Activated naive CD4-positive, alpha-beta T cell treated with anti-CD3 and anti-CD28 coated beads for 36 hours (primary cell): ENCODE measurements at regions not wholly inside any gene's neighbourhood (a gene's known extent, or its start where the extent isn't known, plus 50 kb on each side); places are given as distances from the start of the nearest gene placed in this dataset.

ENCODE experiments used
- CTCF ChIA-PET: fragments of 350-600 bp; sonication (Branson Sonifier 250); formaldehyde crosslinking; loops from one replicate; lab custom pipeline; 2021; ENCODE audit warnings: antibody characterized with exemption; lab: Charles Lee
- DNase-seq: peaks from one replicate; pipeline ENCODE4 v3.0.0-alpha.2; 2020
- H3K27ac Mint-ChIP-seq: one replicate; pipeline ENCODE4 v1.8.0; 2021; ENCODE audit warnings: mild to moderate bottlenecking, mixed read lengths
- H3K27me3 Mint-ChIP-seq: one replicate; pipeline ENCODE4 v1.8.0; 2021; ENCODE audit warnings: low read depth, mixed read lengths
- H3K36me3 Mint-ChIP-seq: one replicate; pipeline ENCODE4 v1.8.0; 2021; ENCODE audit warnings: low read depth, mixed read lengths
- H3K4me1 Mint-ChIP-seq: one replicate; pipeline ENCODE4 v1.8.0; 2021; ENCODE audit warnings: low read depth, mixed read lengths
- H3K4me3 Mint-ChIP-seq: one replicate; pipeline ENCODE4 v1.8.0; 2021; ENCODE audit warnings: mild to moderate bottlenecking, moderate library complexity, mixed read lengths
- H3K9me3 Mint-ChIP-seq: one replicate; pipeline ENCODE4 v1.8.0; 2021; ENCODE audit warnings: mixed read lengths
- intact Hi-C: fragments of 100-400 bp; cut with micrococcal nuclease; formaldehyde crosslinking; loops from one replicate; pipeline ENCODE4 v1.15.1; 2023

DNA sequence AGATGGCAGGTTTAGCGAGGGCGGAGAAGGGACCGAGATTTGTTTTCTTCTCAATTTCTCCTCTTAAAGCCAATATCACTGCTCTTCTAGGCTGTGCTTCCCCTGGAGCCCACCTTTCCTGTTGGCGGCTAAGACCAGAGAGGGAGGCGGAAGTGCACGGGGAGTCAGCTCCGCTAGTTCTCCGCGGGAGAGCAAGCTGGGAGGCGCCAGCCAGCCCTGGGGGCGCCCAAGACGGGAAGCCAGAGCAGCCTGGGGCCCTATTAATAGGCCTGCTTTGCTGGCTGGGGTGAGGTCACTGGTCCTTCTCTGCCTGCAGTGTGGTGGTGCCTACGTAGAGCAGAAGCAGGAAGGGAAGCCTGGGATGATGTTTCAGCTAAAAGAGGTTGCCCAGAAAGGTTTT lies 61.6 kb downstream of the LSM5 start:
- Mint-ChIP-seq H3K36me3 (no peaks in the 10 kb centered on the region), H3K27ac (no peak overlapping the region), H3K4me3 (no peak overlapping the region), H3K27me3 (peaks cover 66% of the 10 kb centered on the region), H3K9me3 (no peaks in the 10 kb centered on the region), H3K4me1 (peaks cover 1% of the 10 kb centered on the region)
- intact Hi-C loops: no loop called here
- no peak for DNase-seq
- CTCF ChIA-PET: no interaction called here

DNA sequence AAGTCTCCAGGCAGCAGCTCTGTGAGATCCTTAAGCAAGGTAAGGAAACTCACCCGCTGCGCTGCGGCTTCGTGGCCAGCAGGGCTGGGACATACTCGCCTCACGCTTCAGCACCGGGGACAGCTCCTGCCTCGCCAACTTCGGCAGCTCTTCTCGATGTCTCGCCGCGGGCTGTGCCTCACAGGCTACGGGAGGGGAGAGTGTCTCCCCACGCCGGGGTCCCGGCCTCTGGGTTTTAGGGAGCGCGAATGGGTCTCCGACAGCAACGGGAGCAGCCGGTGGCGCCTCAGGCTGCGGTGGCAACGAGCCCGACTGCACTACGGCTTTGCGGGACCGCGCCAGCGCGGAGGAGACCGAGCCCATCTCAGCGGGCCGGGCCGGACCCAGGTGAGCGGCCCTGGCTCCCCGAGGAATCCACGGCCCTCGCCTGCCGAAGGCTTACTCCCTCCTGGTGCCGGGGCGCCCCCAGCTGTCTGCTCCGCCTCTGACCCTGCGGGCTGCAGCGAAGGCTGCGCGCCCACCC lies 62.4 kb downstream of the LSM5 start:
- no peak overlapping the region for H3K27ac Mint-ChIP-seq
- H3K9me3 Mint-ChIP-seq: no peaks in the 10 kb centered on the region
- intact Hi-C loops: no loop called here
- no peaks in the 10 kb centered on the region for H3K36me3 Mint-ChIP-seq
- CTCF ChIA-PET: no interaction called here
- H3K4me3 Mint-ChIP-seq: no peak overlapping the region
- peaks cover 1% of the 10 kb centered on the region for H3K4me1 Mint-ChIP-seq
- peak; percentile 82 for DNase-seq
- peaks cover 66% of the 10 kb centered on the region for H3K27me3 Mint-ChIP-seq

DNA sequence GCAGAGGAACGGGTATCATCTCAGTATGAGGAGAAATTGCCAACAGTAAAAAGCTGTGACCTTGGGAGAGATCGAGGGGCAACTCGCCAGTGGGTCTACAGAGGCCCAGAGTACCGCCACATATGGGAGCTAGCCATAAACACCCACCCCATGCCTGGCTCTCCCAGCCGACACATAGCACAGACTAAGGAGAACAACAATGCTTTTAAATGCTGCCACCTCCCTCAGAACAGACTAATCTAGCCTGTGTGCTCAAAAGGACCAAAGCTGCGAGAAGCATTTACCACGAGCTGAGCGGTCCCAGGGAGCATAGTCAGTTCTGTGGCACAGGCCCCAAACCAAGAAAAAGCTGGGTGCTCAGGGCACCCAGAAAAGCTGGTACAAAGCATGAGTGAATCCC lies 73.3 kb downstream of the LSM5 start:
- DNase-seq: no peak
- intact Hi-C loops: no loop called here
- no peaks in the 10 kb centered on the region for H3K4me1 Mint-ChIP-seq
- no peaks in the 10 kb centered on the region for H3K36me3 Mint-ChIP-seq
- peaks cover 9% of the 10 kb centered on the region for H3K27me3 Mint-ChIP-seq
- no peak overlapping the region for H3K4me3 Mint-ChIP-seq
- CTCF ChIA-PET: no interaction called here
- no peak overlapping the region for H3K27ac Mint-ChIP-seq
- no peaks in the 10 kb centered on the region for H3K9me3 Mint-ChIP-seq

DNA sequence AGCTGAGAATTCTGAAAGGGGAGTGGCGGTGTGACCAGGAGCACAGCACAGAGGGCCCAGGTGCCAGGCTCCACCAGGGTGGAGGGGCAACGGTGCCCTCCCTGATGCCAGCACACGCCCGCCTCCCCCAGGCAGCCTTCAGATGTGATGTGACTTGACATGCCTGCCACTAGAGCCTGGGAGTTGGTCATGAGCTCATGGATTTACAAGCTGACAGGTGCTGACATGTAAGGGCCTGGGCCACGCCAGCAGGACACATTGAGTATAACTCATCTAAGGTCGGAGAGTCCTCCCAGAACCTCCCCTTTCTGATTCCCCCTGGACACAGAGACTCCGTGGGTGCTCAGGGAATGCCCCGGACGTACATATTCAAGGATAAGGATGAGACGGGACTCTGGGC lies 74.2 kb downstream of the LSM5 start:
- Mint-ChIP-seq H3K27me3 (peaks cover 9% of the 10 kb centered on the region), H3K27ac (no peak overlapping the region), H3K9me3 (no peaks in the 10 kb centered on the region), H3K36me3 (no peaks in the 10 kb centered on the region), H3K4me3 (no peak overlapping the region), H3K4me1 (no peaks in the 10 kb centered on the region)
- intact Hi-C loops: no loop called here
- no peak for DNase-seq
- CTCF ChIA-PET: no interaction called here

DNA sequence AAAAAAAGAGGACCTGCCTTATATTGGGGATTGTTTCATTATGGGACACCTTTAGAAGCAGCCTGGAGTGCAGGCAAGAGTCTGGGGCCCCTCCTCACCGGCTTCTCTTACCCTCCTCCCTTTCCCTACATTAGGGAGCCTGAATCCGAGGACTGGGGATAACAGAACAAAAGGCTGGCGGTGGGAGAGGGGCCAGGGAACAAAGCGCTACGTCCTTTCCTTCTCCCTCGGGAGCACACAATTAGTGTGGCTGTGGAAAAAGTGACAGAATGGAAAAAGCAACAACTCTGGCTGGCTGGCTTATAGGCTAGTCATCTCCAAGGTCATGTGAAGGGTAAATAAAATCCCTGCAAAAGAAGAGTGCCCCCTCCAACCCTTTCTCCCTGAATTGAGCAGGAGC lies 74.7 kb downstream of the LSM5 start:
- Mint-ChIP-seq H3K27me3 (peaks cover 9% of the 10 kb centered on the region), H3K9me3 (no peaks in the 10 kb centered on the region), H3K36me3 (no peaks in the 10 kb centered on the region), H3K4me3 (no peak overlapping the region), H3K4me1 (no peaks in the 10 kb centered on the region), H3K27ac (no peak overlapping the region)
- DNase-seq: no peak
- CTCF ChIA-PET: no interaction called here
- intact Hi-C loops: no loop called here

DNA sequence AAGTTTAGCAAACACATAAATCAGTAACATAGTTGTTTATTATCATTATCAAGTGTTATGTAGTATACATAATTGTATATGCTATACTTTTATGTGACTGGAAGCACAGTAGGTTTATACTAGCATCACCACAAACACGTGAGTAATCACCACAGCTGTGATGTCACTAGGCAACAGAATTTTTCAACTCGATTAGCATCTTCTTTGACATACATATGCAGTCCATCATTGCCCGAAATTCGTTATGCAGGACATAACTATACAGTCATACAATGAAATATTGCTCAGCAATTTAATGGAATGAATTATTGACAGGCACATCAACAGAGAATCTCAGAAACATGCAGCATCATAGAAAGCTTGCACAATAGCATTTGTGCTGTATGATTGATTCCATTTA lies 77.7 kb downstream of the LSM5 start:
- intact Hi-C loops: no loop called here
- Mint-ChIP-seq H3K9me3 (no peaks in the 10 kb centered on the region), H3K4me3 (no peak overlapping the region), H3K36me3 (no peaks in the 10 kb centered on the region), H3K27me3 (peaks cover 4% of the 10 kb centered on the region), H3K4me1 (no peaks in the 10 kb centered on the region), H3K27ac (no peak overlapping the region)
- CTCF ChIA-PET: no interaction called here
- no peak for DNase-seq

DNA sequence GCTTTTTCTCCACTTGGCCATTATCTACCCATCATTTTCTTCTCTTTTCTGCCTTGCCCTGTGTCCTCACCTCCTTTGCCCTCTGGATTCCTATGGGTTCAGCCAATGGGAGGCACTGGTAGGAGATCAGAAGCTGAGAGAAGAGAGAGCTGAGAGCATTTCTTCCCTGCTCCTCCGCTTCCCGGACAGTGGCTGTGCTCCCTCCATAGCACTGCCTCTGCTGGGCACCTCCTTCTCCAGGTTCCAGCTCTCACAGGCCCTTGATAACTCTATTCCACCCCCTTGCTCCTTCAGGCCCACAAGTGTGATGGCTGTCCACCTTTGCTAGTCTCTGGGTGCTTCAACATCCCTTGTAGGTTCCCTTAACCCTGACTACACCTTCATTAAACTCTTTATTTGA lies 79.6 kb downstream of the LSM5 start:
- no peak overlapping the region for H3K27ac Mint-ChIP-seq
- intact Hi-C loops: no loop called here
- CTCF ChIA-PET: no interaction called here
- no peaks in the 10 kb centered on the region for H3K4me1 Mint-ChIP-seq
- H3K36me3 Mint-ChIP-seq: no peaks in the 10 kb centered on the region
- no peak overlapping the region for H3K4me3 Mint-ChIP-seq
- H3K9me3 Mint-ChIP-seq: no peaks in the 10 kb centered on the region
- H3K27me3 Mint-ChIP-seq: peaks cover 4% of the 10 kb centered on the region
- DNase-seq: no peak

DNA sequence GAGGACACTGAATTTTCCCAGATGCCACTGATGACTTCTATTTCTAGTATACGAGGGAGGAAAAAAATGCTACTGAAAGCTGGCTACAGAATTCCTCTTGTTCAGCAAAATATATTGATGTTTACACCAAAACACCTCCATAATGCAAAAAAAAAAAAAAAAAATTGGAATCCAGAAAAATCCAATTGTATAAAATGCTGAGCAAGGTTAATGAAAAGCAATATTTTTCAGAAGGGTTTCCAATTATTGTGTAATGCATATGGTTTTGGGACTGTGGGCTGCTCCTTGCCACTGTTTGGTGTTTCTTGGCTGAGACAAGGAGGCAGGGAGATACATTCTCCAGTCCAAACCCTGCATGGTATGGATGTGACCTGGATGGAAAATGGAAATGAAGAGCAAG lies 83.8 kb downstream of the LSM5 start:
- no peak for DNase-seq
- CTCF ChIA-PET: no interaction called here
- no peak overlapping the region for H3K4me3 Mint-ChIP-seq
- H3K27ac Mint-ChIP-seq: no peak overlapping the region
- H3K36me3 Mint-ChIP-seq: no peaks in the 10 kb centered on the region
- H3K4me1 Mint-ChIP-seq: no peaks in the 10 kb centered on the region
- peaks cover 4% of the 10 kb centered on the region for H3K27me3 Mint-ChIP-seq
- H3K9me3 Mint-ChIP-seq: no peaks in the 10 kb centered on the region
- intact Hi-C loops: no loop called here

DNA sequence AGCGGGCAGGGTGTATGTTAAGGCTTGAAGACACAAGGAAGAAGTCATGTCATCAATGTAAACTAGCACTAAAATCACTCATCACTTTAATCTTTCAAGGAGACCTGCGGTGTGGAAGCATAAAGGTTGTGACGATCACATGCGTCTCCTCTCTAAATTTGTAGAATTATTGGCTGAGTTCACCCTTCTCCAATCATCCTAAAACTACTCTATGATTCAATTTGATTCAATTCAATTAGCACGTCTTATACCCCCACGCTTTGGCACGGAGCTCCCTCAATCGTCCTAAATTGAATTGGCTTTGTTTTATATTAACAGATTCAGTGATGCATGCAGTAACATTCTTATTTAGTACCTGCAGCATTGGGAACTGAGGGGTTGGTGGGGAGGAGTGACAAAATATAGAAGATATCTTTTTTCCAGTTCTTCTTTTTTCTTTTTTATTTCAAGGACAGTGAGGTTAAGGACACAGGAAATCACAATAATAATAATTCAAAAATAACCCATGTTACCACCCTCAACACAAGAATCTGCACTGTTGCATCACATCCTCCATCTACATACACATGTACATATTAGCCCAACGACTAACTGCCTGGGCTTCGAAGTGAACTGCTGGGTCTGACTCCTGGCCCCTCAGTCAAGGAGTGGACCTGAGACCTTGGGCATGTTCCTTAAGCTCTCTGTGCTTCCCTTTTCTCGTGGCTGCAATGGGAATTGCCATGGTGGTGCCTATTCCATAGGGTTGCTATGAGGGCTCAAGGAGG lies 86.5 kb downstream of the LSM5 start:
- Mint-ChIP-seq H3K4me3 (no peak overlapping the region), H3K36me3 (no peaks in the 10 kb centered on the region), H3K9me3 (no peaks in the 10 kb centered on the region), H3K4me1 (no peaks in the 10 kb centered on the region), H3K27ac (no peak overlapping the region), H3K27me3 (peaks cover 4% of the 10 kb centered on the region)
- DNase-seq: no peak
- intact Hi-C loops: no loop called here
- CTCF ChIA-PET: no interaction called here

DNA sequence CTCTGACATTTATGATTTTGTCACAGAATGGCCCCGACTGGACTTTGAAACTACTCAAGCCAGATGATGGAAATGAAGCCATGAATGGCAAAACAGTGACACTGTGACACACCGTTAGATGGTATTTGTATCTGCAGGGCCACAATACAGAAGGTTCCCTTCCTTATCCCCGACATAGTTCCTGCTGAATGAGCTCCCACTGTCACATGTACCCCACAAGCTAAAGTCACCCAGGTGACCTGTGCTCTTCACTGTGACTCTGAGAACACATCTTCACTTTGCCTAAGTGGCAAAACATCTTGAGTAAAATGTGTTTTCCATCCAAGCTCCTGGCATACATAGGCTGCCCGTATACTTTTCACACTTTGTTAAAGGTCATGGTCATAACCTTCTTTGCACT lies 89.5 kb downstream of the LSM5 start:
- no peak for DNase-seq
- H3K36me3 Mint-ChIP-seq: no peaks in the 10 kb centered on the region
- H3K27me3 Mint-ChIP-seq: no peaks in the 10 kb centered on the region
- CTCF ChIA-PET: no interaction called here
- intact Hi-C loops: no loop called here
- H3K27ac Mint-ChIP-seq: no peak overlapping the region
- no peak overlapping the region for H3K4me3 Mint-ChIP-seq
- H3K9me3 Mint-ChIP-seq: no peaks in the 10 kb centered on the region
- H3K4me1 Mint-ChIP-seq: no peaks in the 10 kb centered on the region

DNA sequence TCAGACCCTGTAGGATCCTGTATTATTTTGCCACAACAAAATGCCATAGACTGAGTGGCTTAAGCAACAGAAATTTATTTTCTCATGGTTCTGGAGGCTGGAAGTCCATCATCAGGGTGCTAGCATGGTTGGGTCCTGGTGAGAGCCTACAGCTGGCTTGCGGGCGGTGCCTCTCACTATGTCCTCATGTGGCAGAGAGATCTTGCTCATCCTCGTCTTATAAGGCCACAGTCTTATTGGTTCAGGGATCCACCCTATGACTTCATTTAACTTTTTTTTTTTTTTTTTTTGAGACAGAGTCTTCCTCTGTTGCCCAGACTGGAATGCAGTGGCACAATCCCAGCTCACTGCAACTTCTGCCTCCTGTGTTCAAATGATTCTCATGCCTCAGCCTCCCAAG lies 90.9 kb downstream of the LSM5 start:
- DNase-seq: no peak

DNA sequence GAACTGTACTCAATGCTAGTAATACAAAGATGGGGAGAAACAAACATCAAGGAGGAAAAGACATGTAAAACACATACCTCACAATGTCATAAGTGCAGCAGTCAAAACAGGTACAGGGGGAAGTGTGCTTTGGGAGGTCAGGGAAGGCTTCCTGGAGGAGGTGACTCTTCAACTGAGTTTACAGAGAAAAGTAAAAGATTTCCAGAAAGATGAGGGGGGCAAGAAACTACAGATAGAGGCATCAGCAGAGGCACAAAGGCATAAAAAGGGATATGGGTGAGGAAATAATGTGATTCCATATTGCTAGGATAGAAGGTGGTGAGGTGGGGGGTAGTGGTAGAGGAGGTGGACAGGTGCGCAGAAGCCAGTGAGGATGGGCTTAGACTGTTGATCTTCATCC lies 95.0 kb downstream of the LSM5 start:
- Mint-ChIP-seq H3K4me1 (no peaks in the 10 kb centered on the region), H3K4me3 (no peak overlapping the region), H3K9me3 (no peaks in the 10 kb centered on the region), H3K27ac (no peak overlapping the region), H3K36me3 (no peaks in the 10 kb centered on the region), H3K27me3 (no peaks in the 10 kb centered on the region)
- CTCF ChIA-PET: interaction anchor here (0.6 kb wide), 1 partner anchor 63 kb away, joined by 4 read pairs; no protein-coding TSS in a partner anchor
- no peak for DNase-seq
- intact Hi-C loops: no loop called here

More for the DNA sequence above, 90.9 kb downstream of the LSM5 start:
- Mint-ChIP-seq H3K27me3 (no peaks in the 10 kb centered on the region), H3K4me1 (no peaks in the 10 kb centered on the region), H3K4me3 (no peak overlapping the region), H3K9me3 (no peaks in the 10 kb centered on the region), H3K27ac (no peak overlapping the region), H3K36me3 (no peaks in the 10 kb centered on the region)
- CTCF ChIA-PET: no interaction called here
- intact Hi-C loops: no loop called here

DNA sequence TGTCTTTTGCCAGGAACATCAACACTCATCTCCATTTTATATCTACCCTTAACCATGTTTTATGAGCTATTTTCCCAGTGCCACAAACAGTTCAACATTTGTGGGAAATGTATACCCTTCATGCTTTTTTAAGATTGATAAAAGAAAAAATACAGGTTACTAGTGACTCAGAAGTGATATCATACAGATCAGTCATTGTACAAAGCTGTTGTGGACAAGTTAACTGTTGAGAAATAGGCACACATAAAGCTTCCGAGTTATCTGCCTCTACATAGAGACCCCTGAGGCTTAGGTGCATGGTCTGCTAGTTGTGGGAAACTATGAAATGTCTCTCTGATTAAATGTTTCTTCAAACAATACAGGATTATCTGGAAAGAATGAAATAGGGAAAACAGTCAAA lies 96.3 kb downstream of the LSM5 start:
- Mint-ChIP-seq H3K4me1 (no peaks in the 10 kb centered on the region), H3K27ac (no peak overlapping the region), H3K27me3 (no peaks in the 10 kb centered on the region)

More for the DNA sequence above, 96.3 kb downstream of the LSM5 start:
- no peaks in the 10 kb centered on the region for H3K9me3 Mint-ChIP-seq
- DNase-seq: no peak
- CTCF ChIA-PET: interaction anchor here (0.9 kb wide), 1 partner anchor 85 kb away, joined by 3 read pairs; no protein-coding TSS in a partner anchor
- no peaks in the 10 kb centered on the region for H3K36me3 Mint-ChIP-seq
- intact Hi-C loops: no loop called here
- no peak overlapping the region for H3K4me3 Mint-ChIP-seq
